Epidermal melanocyte (primary cell): ENCODE measurements at regions not wholly inside any gene's neighbourhood (a gene's known extent, or its start where the extent isn't known, plus 50 kb on each side); places are given as distances from the start of the nearest gene placed in this dataset.

Experiments used
- DNase-seq: peaks from one replicate; pipeline ENCODE4 v3.0.0; 2011; ENCODE audit warnings: low spot score; ENCODE audit not compliant: insufficient read length

- DNase-seq: no peak
These were observed 79.5 kb downstream of the IRF2BPL start for GRCh38 chr14:76948976-76949375.

GRCh38 chr14:76948213-76948947 lies 80.1 kb downstream of the IRF2BPL start:
- DNase-seq: no peak

GRCh38 chr14:76947838-76948184 lies 80.7 kb downstream of the IRF2BPL start:
- DNase-seq: no peak

GRCh38 chr14:76947078-76947837 lies 81.2 kb downstream of the IRF2BPL start:
- DNase-seq: peak; percentile 90

- no peak for DNase-seq
These were observed 81.8 kb downstream of the IRF2BPL start for GRCh38 chr14:76946753-76947077.

- no peak for DNase-seq
These were observed 85.4 kb downstream of the IRF2BPL start for GRCh38 chr14:76943072-76943471.

- no peak for DNase-seq
These were observed 86.3 kb downstream of the IRF2BPL start for GRCh38 chr14:76941946-76942805.

- DNase-seq: no peak
These were observed 87.0 kb downstream of the IRF2BPL start for GRCh38 chr14:76941544-76941943.

- DNase-seq: no peak
These were observed 88.3 kb downstream of the IRF2BPL start for GRCh38 chr14:76940021-76940760.

- DNase-seq: no peak
These were observed 89.3 kb downstream of the IRF2BPL start for GRCh38 chr14:76939015-76939742.

GRCh38 chr14:76938092-76938500 lies 90.4 kb downstream of the IRF2BPL start:
- DNase-seq: no peak

GRCh38 chr14:76937181-76938091 lies 91.1 kb downstream of the IRF2BPL start:
- peak; percentile 83 for DNase-seq

- no peak for DNase-seq
These were observed 92.0 kb downstream of the IRF2BPL start for GRCh38 chr14:76936483-76936882.

GRCh38 chr14:76933515-76933914 lies 95.0 kb downstream of the IRF2BPL start:
- no peak for DNase-seq

GRCh38 chr14:76931631-76932402 lies 96.7 kb downstream of the IRF2BPL start:
- DNase-seq: no peak

GRCh38 chr14:76930549-76930948 lies 98.0 kb downstream of the IRF2BPL start:
- DNase-seq: no peak

- DNase-seq: no peak
These were observed 98.6 kb downstream of the IRF2BPL start for GRCh38 chr14:76929927-76930326.

GRCh38 chr14:76927971-76928700 lies 100.4 kb downstream of the IRF2BPL start:
- DNase-seq: no peak
